Small intestine (tissue), 7 donors: ENCODE measurements at regions not wholly inside any gene's neighbourhood (a gene's known extent, or its start where the extent isn't known, plus 50 kb on each side); places are given as distances from the start of the nearest gene placed in this dataset.

Experiments used
- DNase-seq, 2 donors: peaks; one replicate each; pipeline versions ENCODE4 v3.0.0 to v3.0.0-alpha.2; 2013
- FAIRE-seq: peaks from 2 replicates; lab custom pipeline; 2012; peaks lifted over from hg19 to GRCh38; lab: Jason Lieb, UNC
- H3K27ac ChIP-seq, 3 donors: one replicate each; pipeline ENCODE4 v1.5.1; 2013; ENCODE audit warnings: low read length in 2 of 3, mild to moderate bottlenecking in 2 of 3, control low read depth in 1 of 3, inconsistent platforms in 1 of 3, low read depth in 1 of 3, moderate library complexity in 1 of 3
- H3K27me3 ChIP-seq, 3 donors: one replicate each; pipeline ENCODE4 v1.6.1; 2013; ENCODE audit warnings: low read length in 3 of 3, inconsistent platforms in 1 of 3; ENCODE audit not compliant: control insufficient read depth in 3 of 3, insufficient read depth in 3 of 3
- H3K36me3 ChIP-seq, 3 donors: one replicate each; pipeline ENCODE4 v1.6.1; 2013; ENCODE audit warnings: low read length in 3 of 3, inconsistent platforms in 1 of 3, low read depth in 1 of 3, mild to moderate bottlenecking in 1 of 3, moderate library complexity in 1 of 3; ENCODE audit not compliant: control insufficient read depth in 3 of 3, insufficient read depth in 2 of 3
- H3K4me1 ChIP-seq, 3 donors: one replicate each; pipeline ENCODE4 v1.6.1; 2013; ENCODE audit warnings: low read length in 2 of 3, inconsistent platforms in 1 of 3, low read depth in 1 of 3, mild to moderate bottlenecking in 1 of 3, moderate library complexity in 1 of 3; ENCODE audit not compliant: control insufficient read depth in 3 of 3, insufficient read depth in 2 of 3
- H3K4me3 ChIP-seq, 3 donors: one replicate each; pipeline ENCODE4 v1.5.1; 2013; ENCODE audit warnings: low read length in 3 of 3, control low read depth in 1 of 3, inconsistent platforms in 1 of 3, low read depth in 1 of 3, mild to moderate bottlenecking in 1 of 3, moderate library complexity in 1 of 3
- H3K9me3 ChIP-seq, 2 donors: one replicate each; pipeline ENCODE4 v1.6.1; 2013; ENCODE audit warnings: low read depth in 1 of 2, low read length in 1 of 2; ENCODE audit not compliant: control insufficient read depth in 2 of 2, insufficient read depth in 1 of 2
- WGBS, 3 donors: extraction: QIAGEN DNeasy Blood & Tissue Kit; methylation state at CpG; one replicate each; pipeline ENCODE4 v1.1.7; 2013; 5-methylcytosine and 5-hydroxymethylcytosine counted together
- donor health status: healthy with polysubstance abuse.
- donor health status: control.
- donor health status: control.
- donor health status: Bipolar disorder and iron deficiency.
- donor health status: healthy.

DNA sequence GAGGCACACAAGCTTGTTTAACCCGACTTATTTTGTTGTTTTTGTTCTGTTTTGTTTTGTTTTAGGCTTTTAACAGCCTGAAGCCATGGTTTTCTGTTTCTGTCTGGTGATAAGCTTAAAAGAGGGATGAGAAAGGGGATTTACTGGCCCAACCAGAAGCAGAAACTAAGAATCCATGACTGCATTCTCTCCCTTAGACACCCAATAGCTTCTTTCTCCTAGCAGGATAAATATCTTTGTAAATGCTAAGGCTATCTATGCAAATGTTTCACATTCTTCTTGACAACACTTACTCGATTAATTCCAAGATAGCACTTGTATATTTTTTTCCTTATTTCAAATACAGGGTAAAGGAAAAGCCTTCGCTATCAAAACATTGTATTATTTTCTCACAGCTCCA, 53.7 kb upstream of the SMAD1 start:
- 37 to 57% (median 56%) methylated on average over 3 of the region's 3 CpGs for WGBS, 3 donors
- Histone ChIP-seq H3K36me3 (no peaks in the 10 kb centered on the region), H3K4me1 (peaks cover 0 to 5% (median 0%) of the 10 kb centered on the region in 3 donors), H3K27me3 (no peaks in the 10 kb centered on the region), H3K9me3 (peaks cover 0 to 11% of the 10 kb centered on the region in 2 donors), H3K4me3 (no peak overlapping the region), H3K27ac (no peak overlapping the region)
- no peak for FAIRE-seq
- DNase-seq = no peak

DNA sequence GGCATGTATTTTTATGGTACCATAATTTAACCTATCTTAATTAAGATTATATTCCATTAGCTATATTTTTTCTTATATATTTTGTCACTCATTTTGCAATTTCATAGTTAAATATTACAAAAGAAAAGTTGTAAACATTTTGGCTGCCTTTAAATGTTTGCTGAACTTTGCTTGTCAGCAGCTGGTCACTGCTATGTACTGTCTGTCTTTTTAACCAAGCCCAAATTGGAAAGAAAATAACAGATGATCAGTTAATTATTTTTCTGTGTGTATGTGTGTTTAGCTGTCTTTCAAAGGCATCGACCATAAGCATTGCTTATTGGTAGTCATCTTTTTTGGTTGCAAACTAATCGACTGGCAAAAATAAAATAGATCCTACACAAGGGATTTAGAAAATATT, 54.4 kb upstream of the SMAD1 start:
- Histone ChIP-seq H3K4me1 (peaks cover 0 to 5% (median 0%) of the 10 kb centered on the region in 3 donors), H3K27me3 (no peaks in the 10 kb centered on the region), H3K4me3 (no peak overlapping the region), H3K36me3 (no peaks in the 10 kb centered on the region), H3K9me3 (peaks cover 0 to 11% of the 10 kb centered on the region in 2 donors), H3K27ac (no peak overlapping the region)
- no peak for DNase-seq
- 8 to 30% (median 24%) methylated on average over 2 of the region's 2 CpGs for WGBS, 3 donors
- no peak for FAIRE-seq

- Histone ChIP-seq H3K9me3 (peaks cover 0 to 11% of the 10 kb centered on the region in 2 donors), H3K27me3 (no peaks in the 10 kb centered on the region), H3K4me1 (peaks cover 0 to 25% (median 0%) of the 10 kb centered on the region in 3 donors), H3K36me3 (no peaks in the 10 kb centered on the region), H3K27ac (peak overlapping the region in 1 of 3 donors; percentile 68), H3K4me3 (no peak overlapping the region)
- peak in 1 of 2 donors; percentile 65 for DNase-seq
- 58 to 78% (median 65%) methylated on average over 5 of the region's 5 CpGs for WGBS, 3 donors
- no peak for FAIRE-seq
Observed at GRCh38 chr4:145423017-145423708, 58.5 kb upstream of the SMAD1 start.

DNA sequence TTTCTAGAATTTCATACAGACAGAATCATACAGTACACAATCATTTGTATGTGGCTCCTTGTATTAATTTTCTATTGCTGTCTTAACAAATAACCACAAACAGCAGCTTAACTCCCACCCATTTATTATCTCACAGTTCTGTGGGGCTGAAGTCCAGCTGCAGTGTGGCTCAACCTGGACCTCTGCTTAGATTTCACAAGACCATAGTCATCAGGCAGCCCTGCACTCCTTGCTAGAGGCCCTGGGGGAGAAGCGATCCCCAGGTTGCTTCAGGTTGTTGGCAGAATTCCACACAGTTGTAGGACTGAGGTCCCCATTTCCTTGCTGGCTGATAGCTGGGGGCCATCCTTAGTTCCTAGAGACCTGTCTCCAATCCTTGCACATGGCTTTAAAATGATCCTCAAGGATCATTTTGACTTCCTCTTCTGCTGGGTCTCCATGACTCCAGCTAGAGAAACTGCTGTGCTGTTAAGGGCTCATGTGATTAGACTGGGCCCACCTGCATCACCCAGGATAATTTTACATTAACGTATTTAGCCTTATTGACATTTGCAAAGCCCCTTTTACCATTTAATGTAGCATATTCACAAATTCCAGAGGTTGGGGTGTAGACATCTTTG, 60.9 kb upstream of the SMAD1 start:
- H3K27me3 ChIP-seq = no peaks in the 10 kb centered on the region
- WGBS, 3 donors = 56 to 73% (median 69%) methylated on average over 2 of the region's 2 CpGs

GRCh38 chr4:145418739-145419138, 62.9 kb upstream of the SMAD1 start:
- FAIRE-seq (no peak), DNase-seq (no peak)
- Histone ChIP-seq H3K4me3 (no peak overlapping the region), H3K27ac (peak overlapping the region in 1 of 3 donors; percentile 34), H3K27me3 (no peaks in the 10 kb centered on the region), H3K4me1 (peaks cover 0 to 20% (median 0%) of the 10 kb centered on the region in 3 donors), H3K36me3 (no peaks in the 10 kb centered on the region), H3K9me3 (peaks cover 0 to 2% of the 10 kb centered on the region in 2 donors)
- 79 to 86% (median 85%) methylated on average over 4 of the region's 4 CpGs for WGBS, 3 donors

More for the DNA sequence above, 60.9 kb upstream of the SMAD1 start:
- peaks cover 0 to 11% of the 10 kb centered on the region in 2 donors for H3K9me3 ChIP-seq
- FAIRE-seq (no peak), DNase-seq (peak; percentile 54 to 91)
- H3K27ac ChIP-seq = peak overlapping the region in 1 of 3 donors; percentile 68
- H3K36me3 ChIP-seq = no peaks in the 10 kb centered on the region
- H3K4me1 ChIP-seq = peaks cover 0 to 22% (median 0%) of the 10 kb centered on the region in 3 donors
- no peak overlapping the region for H3K4me3 ChIP-seq

DNA sequence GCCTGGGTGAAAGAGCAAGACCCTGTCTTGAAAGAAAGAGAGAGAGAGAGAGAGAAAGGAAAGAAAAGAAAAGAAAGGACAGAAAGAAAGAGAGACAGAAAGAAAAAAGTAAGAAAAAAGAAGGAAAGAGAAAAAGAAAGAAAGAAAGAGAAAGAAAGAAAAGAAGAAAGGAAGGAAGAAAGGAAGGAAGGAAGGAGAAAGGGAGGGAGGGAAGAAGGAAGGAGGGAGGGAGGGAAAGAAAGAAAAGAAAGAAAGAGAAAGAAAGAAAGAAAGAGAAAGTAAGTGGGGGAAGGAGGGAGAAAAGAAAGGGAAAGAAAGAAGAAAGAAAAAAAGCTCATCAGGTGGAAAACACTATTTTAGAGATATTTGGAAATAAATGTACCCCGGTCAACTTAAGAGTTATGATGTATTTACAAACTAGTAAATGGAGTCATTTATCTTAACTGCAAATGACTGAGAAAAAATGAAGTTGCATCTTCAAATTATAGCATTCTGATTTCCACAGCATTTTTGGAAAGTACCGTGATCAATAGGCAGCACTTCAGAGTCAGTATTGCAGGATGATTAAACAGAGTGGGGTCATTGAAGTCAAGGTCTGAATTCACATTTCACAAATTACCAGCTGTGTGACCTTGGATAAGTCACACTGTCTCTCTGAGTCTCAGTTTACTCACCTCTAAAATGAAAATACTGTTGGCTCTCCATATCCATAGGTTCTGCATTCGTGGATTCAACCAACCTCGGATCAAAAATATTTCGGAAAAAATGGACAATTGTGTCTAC, 64.1 kb upstream of the SMAD1 start:
- WGBS, 3 donors = 92 to 96% (median 92%) methylated on average over 5 of the region's 5 CpGs
- no peaks in the 10 kb centered on the region for H3K36me3 ChIP-seq
- no peak overlapping the region for H3K4me3 ChIP-seq
- no peak for DNase-seq
- H3K27ac ChIP-seq = no peak overlapping the region
- no peak for FAIRE-seq
- H3K4me1 ChIP-seq = peaks cover 0 to 20% (median 0%) of the 10 kb centered on the region in 3 donors
- no peaks in the 10 kb centered on the region for H3K27me3 ChIP-seq
- H3K9me3 ChIP-seq = no peaks in the 10 kb centered on the region

DNA sequence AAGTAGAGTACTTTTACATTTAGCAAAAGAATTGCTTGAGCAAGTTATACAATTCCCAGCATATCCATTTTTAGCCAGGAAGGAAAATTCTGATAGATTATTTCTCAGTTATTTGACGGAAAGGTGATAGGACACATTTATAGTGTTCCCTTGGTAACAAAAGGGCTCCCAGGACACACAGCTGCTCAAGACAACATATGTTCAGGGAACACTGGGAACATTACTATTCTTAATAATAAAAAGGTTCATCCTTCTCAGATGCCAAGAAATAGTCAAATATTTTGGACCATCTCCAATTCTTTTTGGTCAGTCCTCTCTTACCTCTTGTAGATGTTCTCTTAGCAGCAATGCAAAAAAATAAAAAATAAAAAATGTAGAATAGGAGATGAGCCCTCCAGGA, 66.8 kb upstream of the SMAD1 start:
- 84 to 90% (median 84%) methylated on average over 1 of the region's 1 CpG for WGBS, 3 donors
- no peak for FAIRE-seq
- no peak for DNase-seq

DNA sequence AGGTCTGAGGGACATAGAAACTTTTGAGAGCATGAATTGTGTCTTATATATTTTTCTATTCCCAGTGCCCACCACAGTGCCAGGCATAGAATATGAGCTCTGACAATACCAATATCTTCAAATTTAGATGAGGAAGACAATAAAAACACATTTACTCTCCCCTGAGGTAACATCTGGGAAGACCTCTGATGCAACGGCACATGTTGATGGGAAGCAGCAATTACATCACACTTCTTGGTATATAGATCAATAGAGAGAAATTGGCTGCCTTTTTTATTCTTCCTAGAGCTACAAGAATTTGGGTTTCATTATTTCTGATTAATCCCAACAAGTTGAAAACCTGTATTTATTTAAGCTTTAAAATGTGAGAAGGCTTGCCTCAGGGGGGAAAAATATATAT, 67.4 kb upstream of the SMAD1 start:
- Histone ChIP-seq H3K9me3 (no peaks in the 10 kb centered on the region), H3K27me3 (no peaks in the 10 kb centered on the region), H3K36me3 (no peaks in the 10 kb centered on the region), H3K4me3 (no peak overlapping the region), H3K27ac (no peak overlapping the region), H3K4me1 (peaks cover 0 to 2% (median 0%) of the 10 kb centered on the region in 3 donors)
- DNase-seq (no peak), FAIRE-seq (no peak)
- WGBS, 3 donors = 91 to 94% (median 92%) methylated on average over 1 of the region's 1 CpG

More for the DNA sequence above, 66.8 kb upstream of the SMAD1 start:
- no peaks in the 10 kb centered on the region for H3K9me3 ChIP-seq
- peaks cover 0 to 6% (median 0%) of the 10 kb centered on the region in 3 donors for H3K4me1 ChIP-seq
- H3K27me3 ChIP-seq = no peaks in the 10 kb centered on the region
- H3K4me3 ChIP-seq = no peak overlapping the region
- no peak overlapping the region for H3K27ac ChIP-seq
- H3K36me3 ChIP-seq = no peaks in the 10 kb centered on the region
